Neural cell (in vitro differentiated cells): ENCODE measurements at regions not wholly inside any gene's neighbourhood (a gene's known extent, or its start where the extent isn't known, plus 50 kb on each side); places are given as distances from the start of the nearest gene placed in this dataset.

ENCODE experiments used
- H2AFZ ChIP-seq: fragments of 200-600, 300-800 bp; sonication (generic), shearing (Covaris generic); 2 replicates; pipeline ENCODE4 v1.6.0; 2014; ENCODE audit warnings: low read depth, mild to moderate bottlenecking, antibody characterized with exemption, low read length, moderate library complexity
- H3F3A ChIP-seq: fragments of 200-600 bp; shearing (Covaris generic); 2 replicates; pipeline ENCODE4 v1.6.1; 2016; ENCODE audit warnings: mild to moderate bottlenecking, moderate library complexity, mixed read lengths, antibody characterized with exemption, low read length; ENCODE audit not compliant: insufficient read depth, poor library complexity, severe bottlenecking
- H3K27ac ChIP-seq: fragments of 200-600, 300-800 bp; sonication (generic), shearing (Covaris generic); 2 replicates; pipeline ENCODE4 v1.5.1; 2014; ENCODE audit warnings: mild to moderate bottlenecking, low read length, moderate library complexity
- H3K27me3 ChIP-seq: fragments of 300-800, 200-600 bp; sonication (generic), shearing (Covaris generic); 2 replicates; pipeline ENCODE4 v1.6.0; 2014; ENCODE audit warnings: mild to moderate bottlenecking, low read depth, low read length, moderate library complexity; ENCODE audit not compliant: insufficient read depth
- H3K36me3 ChIP-seq: fragments of 300-800, 200-600 bp; sonication (generic), shearing (Covaris generic); 2 replicates; pipeline ENCODE4 v1.5.1; 2014; ENCODE audit warnings: mild to moderate bottlenecking, antibody characterized with exemption, low read length, moderate library complexity; ENCODE audit not compliant: insufficient read depth
- H3K4me2 ChIP-seq: fragments of 300-800, 200-600 bp; sonication (generic), shearing (Covaris generic); 2 replicates; pipeline ENCODE4 v1.6.0; 2014; ENCODE audit warnings: mild to moderate bottlenecking, low read length
- H3K4me3 ChIP-seq: fragments of 300-800, 200-600 bp; sonication (generic), shearing (Covaris generic); 2 replicates; pipeline ENCODE4 v1.5.1; 2014; ENCODE audit warnings: mild to moderate bottlenecking, low read length, moderate library complexity
- H3K79me2 ChIP-seq: fragments of 200-600 bp; shearing (Covaris generic); replicated peaks from 2 replicates; pipeline ENCODE4 v1.6.0; 2014; ENCODE audit warnings: mild to moderate bottlenecking, low read length, moderate library complexity; ENCODE audit not compliant: insufficient read depth
- H3K9ac ChIP-seq: fragments of 300-800, 200-600 bp; sonication (generic), shearing (Covaris generic); 2 replicates; pipeline ENCODE4 v1.6.1; 2016; ENCODE audit warnings: mild to moderate bottlenecking, low read length, mixed read lengths
- H3K9me2 ChIP-seq: fragments of 200-600 bp; shearing (Covaris generic); 2 replicates; pipeline ENCODE4 v1.6.1; 2016; ENCODE audit warnings: mild to moderate bottlenecking, low read length, mixed read lengths; ENCODE audit not compliant: insufficient read depth
- H3K9me3 ChIP-seq: fragments of 200-600, 300-800 bp; sonication (generic), shearing (Covaris generic); 2 replicates; pipeline ENCODE4 v1.6.1; 2016; ENCODE audit warnings: mild to moderate bottlenecking, mixed run types, low read length, moderate library complexity, mixed read lengths
- H4K20me1 ChIP-seq: fragments of 200-600 bp; shearing (Covaris generic); 2 replicates; pipeline ENCODE4 v1.6.1; 2016; ENCODE audit warnings: mild to moderate bottlenecking, mixed run types; ENCODE audit not compliant: insufficient read depth
- CTCF ChIP-seq: fragments of 450-650 bp; IDR thresholded peaks from 2 replicates; pipeline ENCODE4 v1.5.1; 2014; ENCODE audit warnings: antibody characterized with exemption, mild to moderate bottlenecking, moderate library complexity; ENCODE audit not compliant: poor library complexity, severe bottlenecking
- EP300 ChIP-seq: fragments of 450-650 bp; conservative IDR thresholded peaks from 2 replicates; pipeline ENCODE4 v1.6.1; 2014; ENCODE audit warnings: antibody characterized with exemption, mild to moderate bottlenecking, moderate library complexity; ENCODE audit not compliant: poor library complexity, severe bottlenecking
- EZH2 ChIP-seq: fragments of 200-600, 300-800 bp; shearing (Covaris generic), sonication (generic); IDR thresholded peaks from 2 replicates; pipeline ENCODE4 v1.6.1; 2014; ENCODE audit warnings: antibody characterized with exemption, low read length, borderline replicate concordance, mild to moderate bottlenecking; ENCODE audit not compliant: insufficient read depth, poor library complexity, severe bottlenecking
- MXI1 ChIP-seq: fragments of 450-650 bp; conservative IDR thresholded peaks from 2 replicates; pipeline ENCODE4 v1.6.1; 2014; ENCODE audit warnings: antibody characterized with exemption, mild to moderate bottlenecking; ENCODE audit not compliant: poor library complexity, severe bottlenecking
- POLR2AphosphoS5 ChIP-seq: IDR thresholded peaks from 2 replicates; pipeline ENCODE4 v1.6.1; 2012
- RAD21 ChIP-seq: fragments of 450-650 bp; conservative IDR thresholded peaks from 2 replicates; pipeline ENCODE4 v1.6.1; 2014; ENCODE audit warnings: antibody characterized with exemption, mild to moderate bottlenecking, moderate library complexity
- REST ChIP-seq: IDR thresholded peaks from 2 replicates; pipeline ENCODE4 v1.6.1; 2012; ENCODE audit warnings: borderline replicate concordance
- SMC3 ChIP-seq: fragments of 450-650 bp; conservative IDR thresholded peaks from 2 replicates; pipeline ENCODE4 v1.6.1; 2014; ENCODE audit warnings: antibody characterized with exemption, mild to moderate bottlenecking, moderate library complexity; ENCODE audit not compliant: poor library complexity
- TAF1 ChIP-seq: IDR thresholded peaks from 2 replicates; pipeline ENCODE4 v1.6.1; 2012; ENCODE audit warnings: low read depth

GRCh38 chr9:79149585-79149984, 422.2 kb upstream of the TLE4 start:
- Histone ChIP-seq H3F3A (no peaks in the 10 kb centered on the region), H3K79me2 (no peaks in the 10 kb centered on the region), H3K27ac (no peak overlapping the region), H3K9ac (no peak overlapping the region), H3K4me2 (no peak overlapping the region), H2AFZ (no peak overlapping the region), H3K9me3 (no peaks in the 10 kb centered on the region), H4K20me1 (no peaks in the 10 kb centered on the region), H3K27me3 (no peaks in the 10 kb centered on the region), H3K9me2 (no peaks in the 10 kb centered on the region), H3K4me3 (no peak overlapping the region), H3K36me3 (no peaks in the 10 kb centered on the region)
- TF ChIP-seq REST = no peak
- no peak for TF ChIP-seq MXI1
- TF ChIP-seq EP300 = no peak
- TF ChIP-seq POLR2AphosphoS5 = no peak
- TF ChIP-seq TAF1 = no peak
- no peak for TF ChIP-seq EZH2
- TF ChIP-seq SMC3 = no peak
- TF ChIP-seq RAD21 = no peak
- no peak for TF ChIP-seq CTCF

GRCh38 chr9:79151791-79152190, 420.0 kb upstream of the TLE4 start:
- Histone ChIP-seq H3K79me2 (no peaks in the 10 kb centered on the region), H3K36me3 (no peaks in the 10 kb centered on the region), H3K27ac (no peak overlapping the region), H3K9ac (no peak overlapping the region), H3F3A (no peaks in the 10 kb centered on the region), H3K9me3 (no peaks in the 10 kb centered on the region), H4K20me1 (no peaks in the 10 kb centered on the region), H3K4me3 (no peak overlapping the region), H3K4me2 (no peak overlapping the region), H3K9me2 (no peaks in the 10 kb centered on the region), H3K27me3 (no peaks in the 10 kb centered on the region), H2AFZ (no peak overlapping the region)
- TF ChIP-seq CTCF (no peak), RAD21 (no peak), SMC3 (no peak), EP300 (no peak)
